ENCODE measurements at regions not wholly inside any gene's neighbourhood (a gene's known extent, or its start where the extent isn't known, plus 50 kb on each side); places are given as distances from the start of the nearest gene placed in this dataset.
"Not testable (repeated sequence)": the region's sequence is repeated elsewhere in the genome, so short reads cannot be mapped to it uniquely, and the experiment has no call there.

DNA sequence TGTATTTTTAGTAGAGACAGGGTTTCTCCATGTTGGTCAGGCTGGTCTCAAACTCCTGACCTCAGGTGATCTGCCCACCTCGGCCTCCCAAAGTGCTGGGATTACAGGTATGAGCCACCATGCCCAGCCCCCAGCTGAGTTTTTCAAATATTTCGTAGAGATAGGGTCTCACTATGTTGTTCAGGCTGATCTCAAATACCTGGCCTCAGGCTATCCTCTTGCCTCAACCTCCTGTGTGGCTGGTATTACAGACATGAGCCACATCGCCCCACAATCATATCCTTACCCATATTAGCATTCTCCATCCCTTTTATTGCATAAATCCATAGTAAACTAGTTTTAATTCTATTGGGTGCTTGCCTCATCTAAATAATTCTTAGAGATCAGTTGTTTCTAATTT, 157.6 kb upstream of the HEY2 start:
- DNase-seq (ENCODE audit: low spot score) = not testable (repeated sequence)

DNA sequence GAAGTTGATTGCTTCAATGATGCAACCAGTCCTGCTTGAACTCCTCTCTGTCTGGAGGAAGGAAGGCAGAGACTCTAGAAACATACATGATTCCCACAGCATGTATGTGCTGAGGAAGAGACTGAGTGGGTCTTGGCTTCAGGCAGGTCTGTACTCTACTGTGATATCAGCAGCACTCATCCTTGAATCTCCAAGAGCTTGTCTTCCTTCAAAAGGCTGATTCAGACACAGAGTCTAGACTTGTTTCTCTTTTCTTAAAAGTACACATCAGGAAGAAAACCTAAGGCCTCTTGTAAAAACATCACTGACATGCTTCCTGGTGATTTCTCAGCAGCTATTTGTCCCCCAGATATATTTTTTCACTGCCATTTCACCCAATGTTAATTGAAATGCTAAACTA, 155.7 kb upstream of the HEY2 start:
- no peak for DNase-seq (ENCODE audit: low spot score)

DNA sequence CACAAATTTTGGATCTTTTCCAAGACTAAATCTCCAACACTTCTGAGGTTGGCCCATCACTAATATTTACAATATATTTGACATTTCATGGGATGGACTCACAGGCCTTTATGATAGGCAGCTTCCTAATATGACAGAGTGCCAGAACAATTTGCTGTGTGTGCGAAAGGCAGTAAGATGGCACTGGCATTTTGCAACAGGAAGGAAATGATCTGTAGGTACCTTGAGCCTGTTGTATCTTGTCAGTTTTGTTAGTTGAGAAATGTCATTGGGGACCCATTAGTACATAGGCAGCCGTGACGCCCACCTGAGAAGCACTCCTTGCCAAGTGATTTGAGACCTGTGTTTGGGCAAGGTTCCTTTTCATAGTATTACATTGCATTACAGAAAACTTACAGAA, 153.4 kb upstream of the HEY2 start:
- no peak for DNase-seq (ENCODE audit: low spot score)

DNA sequence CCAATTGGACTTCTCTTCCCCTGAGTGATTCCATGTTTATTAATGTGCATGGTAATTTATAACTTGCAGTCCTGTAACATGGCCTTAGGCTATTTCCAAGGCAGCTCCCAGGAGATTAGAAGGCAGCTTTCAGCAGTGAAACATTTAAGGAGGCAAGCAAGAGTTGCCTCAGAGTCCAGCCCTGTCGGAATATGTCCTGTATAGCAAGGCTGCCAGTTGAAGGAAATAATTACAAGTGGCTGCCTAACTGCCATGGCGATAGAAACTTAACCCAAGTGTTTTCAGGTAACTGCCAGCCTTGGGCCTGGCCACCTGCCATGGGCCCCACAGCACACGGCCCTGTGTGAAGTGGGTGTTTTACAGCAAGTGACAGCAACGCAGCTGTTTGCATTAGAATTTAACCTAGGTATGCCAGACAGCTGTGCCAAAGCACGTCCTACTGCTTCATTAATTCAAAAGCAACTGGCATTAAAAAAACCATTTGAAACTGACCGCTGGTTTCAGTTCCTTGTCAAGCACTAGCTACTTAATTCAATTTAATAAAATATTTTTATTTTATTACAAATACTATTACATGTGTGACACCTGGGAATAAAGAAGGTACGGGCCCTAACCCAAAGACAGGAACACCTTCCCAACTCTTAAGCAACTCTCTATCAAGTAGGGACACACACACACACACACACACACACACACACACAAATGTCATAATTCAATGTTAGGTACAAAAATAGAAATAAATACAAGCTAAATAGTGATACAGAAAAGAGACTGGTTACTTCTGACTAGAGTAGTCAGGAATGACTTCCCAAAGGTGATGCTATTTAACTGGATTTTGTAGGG, 151.8 kb upstream of the HEY2 start:
- peak; percentile 84 for DNase-seq (ENCODE audit: low spot score)

DNA sequence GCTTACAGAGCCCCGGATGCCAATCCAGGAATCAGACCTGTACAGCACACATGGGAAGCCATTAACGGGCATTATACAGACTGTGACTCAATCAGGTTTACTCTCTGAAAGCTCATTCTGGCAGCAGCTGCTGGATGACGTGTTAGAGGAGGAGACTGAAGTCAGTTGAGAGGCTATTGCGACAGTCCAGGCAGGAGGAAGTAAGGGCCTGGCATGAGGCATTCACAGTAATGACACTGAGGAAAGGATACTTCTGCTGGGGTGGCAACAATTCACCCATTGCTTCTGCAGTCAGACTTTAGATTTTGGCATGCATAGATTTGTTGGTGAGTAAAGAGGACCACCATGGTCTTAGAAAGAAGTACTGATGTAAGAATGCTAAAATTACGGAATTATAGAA, 151.0 kb upstream of the HEY2 start:
- DNase-seq (ENCODE audit: low spot score) = peak; percentile 84

DNA sequence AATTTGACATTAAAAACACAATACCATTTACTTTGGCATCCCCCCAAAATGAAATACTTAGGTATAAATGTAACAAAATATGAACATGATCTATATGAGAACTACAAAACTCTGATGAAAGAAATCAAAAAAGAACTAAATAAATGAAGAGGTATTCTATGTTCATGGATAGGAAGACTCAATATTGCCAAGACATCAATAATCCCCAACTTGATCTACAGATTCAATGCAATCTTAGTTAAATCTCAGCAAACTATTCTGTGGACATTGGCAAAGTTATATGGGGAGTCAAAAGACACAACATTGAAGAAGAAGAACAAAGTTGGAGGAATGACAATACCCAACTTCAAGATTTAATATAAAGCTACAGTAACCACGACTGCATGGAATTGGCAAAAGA, 145.2 kb upstream of the HEY2 start:
- DNase-seq (ENCODE audit: low spot score) = no peak

DNA sequence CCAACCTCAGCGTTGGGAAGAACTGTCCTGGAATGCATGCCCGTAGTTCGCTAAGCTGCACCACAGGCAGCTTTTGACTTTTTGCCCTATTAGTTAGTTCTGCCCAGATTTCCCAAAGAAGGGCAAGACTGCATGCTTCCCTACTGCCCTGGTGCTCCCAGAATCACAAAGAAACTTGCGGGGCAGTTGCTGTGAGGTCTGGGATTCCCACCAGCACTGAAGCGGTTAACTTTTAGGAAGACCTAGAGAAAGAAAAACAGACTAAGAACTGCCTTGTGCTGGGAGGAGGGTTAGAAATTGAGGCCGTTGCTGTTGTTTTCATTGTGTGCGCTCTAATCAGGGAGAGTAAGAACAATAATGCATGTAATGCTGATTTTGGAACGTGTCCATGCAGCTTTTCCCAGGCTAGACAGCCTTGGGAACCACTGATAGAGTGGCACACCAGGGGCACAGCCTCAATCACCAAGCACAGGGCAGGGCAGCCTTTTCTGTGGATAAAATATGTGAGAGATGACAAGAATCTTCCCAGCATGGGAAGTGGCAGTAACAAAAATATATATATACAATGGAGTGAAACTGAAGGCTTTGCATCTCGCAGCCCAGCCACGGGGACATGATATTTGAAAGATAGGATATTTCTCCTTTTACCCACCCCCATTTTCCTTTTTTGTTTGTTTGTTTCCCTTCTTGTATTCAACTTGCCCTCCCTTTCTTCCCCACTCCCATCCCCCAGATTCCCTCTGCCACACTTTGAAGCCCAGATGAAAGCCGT, 137.7 kb upstream of the HEY2 start:
- no peak for DNase-seq (ENCODE audit: low spot score)

DNA sequence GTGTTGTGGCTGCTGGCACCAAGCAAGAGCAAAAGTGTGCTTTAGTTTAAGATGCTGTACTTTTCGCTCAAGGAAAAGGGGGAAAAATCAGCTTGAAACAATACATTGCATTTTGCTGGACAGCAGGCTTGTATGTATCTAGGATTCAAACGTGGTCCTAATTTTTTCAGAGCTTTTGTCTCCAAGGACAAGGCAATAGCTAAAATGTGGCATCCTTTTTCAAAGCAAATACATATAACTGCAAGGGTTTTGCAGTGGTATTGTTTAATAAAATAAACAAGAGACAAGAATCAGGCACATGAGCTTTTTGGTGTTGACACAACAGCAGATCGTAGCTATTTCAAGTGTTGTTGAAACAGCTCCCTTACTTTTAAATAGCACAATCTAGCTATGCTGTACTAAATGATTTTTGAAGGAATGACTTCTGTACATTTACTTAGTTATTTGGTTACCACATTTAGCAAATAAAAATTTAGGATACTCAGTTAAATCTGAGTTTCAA, 137.0 kb upstream of the HEY2 start:
- DNase-seq (ENCODE audit: low spot score) = no peak

DNA sequence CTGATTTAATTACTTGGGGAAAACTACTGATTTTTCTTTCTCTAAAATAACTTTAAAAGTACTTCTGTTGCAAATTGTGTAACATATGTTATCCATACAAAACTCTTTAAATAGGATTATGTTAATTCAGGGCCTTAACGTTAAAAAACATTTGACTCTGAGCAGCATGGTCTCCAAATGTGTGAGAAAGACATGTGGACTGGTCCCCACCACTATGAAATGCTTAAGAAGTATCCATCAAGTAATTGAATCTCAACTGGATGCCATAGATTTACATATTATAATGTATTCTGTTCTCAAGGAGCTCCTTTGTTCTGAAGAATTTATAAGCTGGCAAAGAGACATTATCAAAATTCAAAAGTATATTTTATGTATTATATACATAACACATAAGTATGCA, 130.8 kb upstream of the HEY2 start:
- no peak for DNase-seq (ENCODE audit: low spot score)

DNA sequence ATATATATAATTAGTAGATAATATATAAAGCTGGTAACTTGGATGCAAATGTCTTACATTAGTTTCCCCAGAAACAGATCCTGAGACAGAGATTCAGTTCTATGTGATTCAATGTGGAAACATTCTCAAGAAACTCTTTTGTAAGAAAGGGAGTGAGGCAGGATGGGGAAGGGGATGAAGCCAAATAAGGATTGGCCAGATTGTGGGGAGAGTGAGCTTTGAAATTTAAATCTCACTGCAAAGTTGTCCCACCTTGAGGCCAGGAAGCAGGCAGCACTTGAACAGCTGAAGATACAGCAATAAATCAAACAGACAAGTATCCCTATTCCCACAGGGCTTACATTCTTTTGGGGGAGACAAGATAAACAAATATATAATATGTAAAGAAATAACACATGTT, 126.3 kb upstream of the HEY2 start:
- no peak for DNase-seq (ENCODE audit: low spot score)

DNA sequence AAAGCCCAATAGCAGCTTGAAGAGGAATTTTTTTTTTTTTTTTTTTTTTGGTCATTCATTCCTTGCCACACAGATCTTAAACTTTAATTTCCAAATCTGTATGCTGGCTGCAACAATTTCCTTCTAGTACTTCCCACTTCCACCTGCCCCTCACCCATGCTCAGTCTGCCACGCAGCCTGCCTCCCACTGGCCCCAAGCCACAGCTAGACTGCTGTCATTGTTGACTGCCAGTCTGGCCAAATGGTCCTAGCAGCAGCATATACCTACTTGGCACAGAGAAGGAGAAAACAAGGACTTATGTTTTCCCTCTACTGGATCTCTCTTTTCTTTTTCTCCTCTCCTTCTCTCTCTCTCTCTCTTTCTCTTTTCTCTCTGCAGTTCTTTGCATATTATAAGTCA, 118.3 kb upstream of the HEY2 start:
- no peak for DNase-seq (ENCODE audit: low spot score)

DNA sequence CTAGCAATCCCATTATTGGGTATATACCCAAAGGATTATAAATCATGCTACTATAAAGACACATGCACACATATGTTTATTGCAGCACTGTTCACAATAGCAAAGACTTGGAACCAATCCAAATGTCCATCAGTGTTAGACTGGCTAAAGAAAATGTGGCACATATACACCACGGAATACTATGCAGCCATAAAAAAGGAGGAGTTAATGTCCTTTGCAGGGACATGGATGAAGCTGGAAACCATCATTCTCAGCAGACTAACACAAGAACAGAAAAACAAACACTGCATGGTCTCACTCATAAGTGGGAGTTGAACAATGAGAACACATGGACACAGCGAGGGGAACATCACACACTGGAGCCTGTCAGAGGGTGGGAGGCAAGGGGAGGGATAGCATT, 113.4 kb upstream of the HEY2 start:
- not testable (repeated sequence) for DNase-seq (ENCODE audit: low spot score)

DNA sequence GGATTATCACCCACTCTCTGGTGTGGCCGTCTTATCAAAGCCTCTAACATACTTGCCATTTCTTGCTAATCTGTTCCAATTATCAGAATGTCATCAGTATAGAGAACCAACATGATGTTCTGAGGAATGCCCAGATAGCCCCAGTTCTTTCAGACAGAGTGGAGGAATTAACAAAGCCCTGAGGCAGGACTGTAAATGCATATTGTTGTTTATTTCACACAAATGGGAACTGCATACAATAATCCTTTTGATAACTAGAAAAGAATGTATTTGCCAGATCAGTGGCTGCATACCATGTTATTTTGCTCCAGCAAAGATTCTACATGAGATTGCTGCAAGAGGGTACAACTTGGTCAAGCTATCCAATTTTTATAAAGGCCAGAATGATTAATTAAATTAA, 112.8 kb upstream of the HEY2 start:
- no peak for DNase-seq (ENCODE audit: low spot score)

DNA sequence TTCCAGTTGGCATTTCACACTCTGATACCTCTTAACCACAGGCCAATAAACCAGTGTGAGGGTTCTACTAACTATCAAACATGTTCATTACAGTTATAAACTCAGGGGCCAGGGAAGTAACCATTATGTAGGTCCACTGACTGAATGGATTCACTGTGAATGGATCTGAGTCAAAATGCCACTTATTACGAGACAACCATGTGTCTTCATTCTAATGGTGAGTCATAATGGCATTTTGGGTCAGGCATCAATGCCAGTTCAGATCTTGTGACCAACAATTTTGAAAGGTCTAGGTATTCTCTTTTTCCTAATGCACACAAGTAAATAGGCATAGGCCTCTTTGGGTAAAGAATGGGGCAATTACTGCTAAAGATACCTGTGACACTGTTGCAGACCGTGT, 112.2 kb upstream of the HEY2 start:
- DNase-seq (ENCODE audit: low spot score) = no peak

DNA sequence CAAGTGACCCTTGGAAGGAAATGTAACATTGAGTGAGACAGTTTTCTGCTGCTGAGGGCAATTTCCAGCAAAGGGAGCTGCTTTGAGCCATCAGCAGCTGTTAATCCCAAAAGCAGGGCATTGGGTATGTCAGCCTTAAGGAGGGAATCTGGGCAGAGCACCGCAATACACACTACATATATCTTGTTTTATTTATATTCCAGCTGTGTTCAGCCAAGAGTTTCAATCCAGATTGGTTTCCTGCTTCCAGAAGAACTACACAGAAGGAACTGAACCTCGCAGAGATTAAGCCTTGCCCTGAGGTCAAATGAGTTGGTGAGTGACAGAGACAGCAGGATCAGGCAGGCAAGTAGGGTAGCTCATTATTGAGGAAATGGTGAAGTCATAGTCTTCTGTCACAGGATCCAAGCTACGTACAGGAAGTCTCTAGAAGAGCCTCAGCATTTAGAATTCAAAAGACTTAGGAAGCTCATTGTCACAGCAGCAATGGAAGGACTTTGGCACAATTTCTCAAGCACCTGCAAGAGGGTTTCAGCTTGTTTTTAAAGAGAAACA, 109.9 kb upstream of the HEY2 start:
- no peak for DNase-seq (ENCODE audit: low spot score)

DNA sequence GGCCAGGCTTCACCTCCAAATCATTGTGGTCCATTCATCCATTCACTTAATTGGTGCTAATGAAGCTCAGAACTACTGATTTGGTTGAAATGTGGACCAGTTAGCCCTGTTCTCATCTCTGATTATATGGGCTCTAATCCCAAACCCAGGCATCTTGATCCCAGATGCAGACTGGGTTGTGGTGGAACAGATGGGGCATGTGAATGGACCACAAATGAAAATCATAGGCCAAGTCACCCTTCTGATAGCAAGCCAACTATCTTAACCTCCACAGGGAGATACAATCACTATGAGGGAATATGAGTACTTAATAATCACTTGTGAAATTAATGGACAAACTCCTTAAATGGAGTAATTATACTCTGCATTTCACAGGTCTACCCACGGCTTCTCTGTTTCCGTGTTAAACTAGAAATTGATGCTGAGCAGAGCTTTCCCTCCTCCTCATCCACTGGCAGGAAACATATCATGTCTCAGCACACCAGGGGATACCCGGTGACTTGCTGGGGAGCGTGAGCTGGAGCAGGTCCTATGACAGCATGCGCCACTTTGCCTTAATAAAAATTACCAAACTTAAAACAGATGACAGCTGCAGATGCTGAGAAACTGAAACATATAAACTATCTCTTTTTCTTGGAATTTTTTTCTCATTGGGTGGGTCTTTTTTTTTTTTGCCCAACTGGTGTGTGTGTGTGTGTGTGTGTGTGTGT, 108.8 kb upstream of the HEY2 start:
- no peak for DNase-seq (ENCODE audit: low spot score)

DNA sequence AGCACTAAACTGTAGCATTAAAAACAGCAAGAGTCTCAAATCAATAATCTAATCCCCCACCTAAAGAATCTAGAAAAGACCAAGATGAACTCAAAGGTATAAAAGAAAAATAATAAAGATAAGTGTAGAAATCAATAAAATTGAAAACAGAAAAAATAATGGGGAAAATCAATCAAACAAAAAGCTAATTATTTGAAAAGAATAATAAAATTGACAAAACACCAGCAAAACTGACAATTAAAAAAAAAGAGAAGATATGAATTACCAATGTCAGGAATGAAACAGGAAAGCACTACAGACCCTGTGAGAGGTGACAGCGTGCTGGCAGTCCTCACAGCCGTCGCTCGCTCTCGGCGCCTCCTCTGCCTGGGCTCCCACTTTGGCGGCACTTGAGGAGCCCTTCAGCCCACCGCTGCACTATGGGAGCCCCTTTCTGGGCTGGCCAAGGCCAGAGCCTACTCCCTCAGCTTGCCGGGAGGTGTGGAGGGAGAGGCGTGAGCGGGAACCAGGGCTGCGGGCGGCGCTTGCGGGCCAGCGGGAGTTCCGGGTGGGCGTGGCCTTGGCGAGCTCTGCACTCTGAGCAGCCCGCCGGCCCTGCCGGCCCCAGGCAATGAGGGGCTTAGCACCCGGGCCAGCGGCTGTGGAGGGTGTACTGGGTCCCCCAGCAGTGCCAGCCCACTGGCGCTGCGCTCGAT, 105.3 kb upstream of the HEY2 start:
- DNase-seq (ENCODE audit: low spot score) = not testable (repeated sequence)

DNA sequence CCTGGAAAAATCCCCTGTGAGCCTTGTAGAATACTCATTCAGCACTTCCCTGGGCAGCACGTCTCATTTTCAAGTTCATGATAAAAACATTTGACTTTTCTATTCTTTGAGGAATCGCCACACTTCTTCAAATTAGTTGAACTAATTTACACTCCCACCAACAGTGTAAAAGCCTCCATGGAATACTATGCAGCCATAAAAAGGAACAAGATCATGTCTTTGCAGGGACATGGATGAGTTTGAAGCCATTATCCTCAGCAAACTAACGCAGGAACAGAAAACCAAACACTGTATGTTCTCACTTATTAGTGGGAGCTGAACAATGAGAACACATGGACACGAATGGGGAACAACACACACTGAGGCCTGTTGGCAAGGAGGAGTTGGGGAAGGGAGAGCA, 102.0 kb upstream of the HEY2 start:
- DNase-seq (ENCODE audit: low spot score) = no peak

DNA sequence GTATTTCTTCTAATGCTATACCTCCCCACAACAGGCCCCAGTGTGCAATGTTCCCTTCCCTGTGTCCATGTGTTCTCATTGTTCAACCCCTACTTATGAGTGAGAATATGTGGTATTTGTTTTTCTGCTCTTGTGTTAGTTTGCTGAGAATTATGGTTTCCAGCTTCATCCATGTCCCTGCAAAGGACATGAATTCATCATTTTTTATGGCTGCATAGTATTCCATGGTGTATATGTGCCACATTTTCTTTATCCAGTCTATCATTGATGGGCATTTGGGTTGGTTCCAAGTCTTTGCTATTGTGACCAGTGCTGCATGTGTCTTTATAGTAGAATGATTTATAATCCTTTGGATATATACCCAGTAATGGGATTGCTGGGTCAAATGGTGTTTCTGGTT, 95.7 kb upstream of the HEY2 start:
- DNase-seq (ENCODE audit: low spot score) = not testable (repeated sequence)

DNA sequence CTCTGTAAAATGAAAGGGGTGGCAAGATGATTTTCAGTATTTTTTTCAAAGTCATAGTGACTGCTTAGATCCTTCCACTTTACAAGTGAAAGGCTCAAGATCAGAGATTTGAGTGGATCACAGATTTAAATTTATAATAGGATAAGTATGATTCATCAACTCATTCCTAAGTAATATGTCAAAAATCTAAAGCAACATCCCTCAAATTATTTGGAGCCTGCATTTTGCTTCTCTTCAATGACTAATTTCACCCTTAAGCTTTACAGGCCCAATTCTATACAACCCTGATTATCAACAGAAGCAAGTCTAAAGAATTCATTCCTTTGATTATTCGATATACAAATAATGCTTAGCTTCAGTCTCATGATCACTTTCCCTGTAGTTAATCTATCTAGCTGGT, 93.9 kb upstream of the HEY2 start:
- no peak for DNase-seq (ENCODE audit: low spot score)

DNA sequence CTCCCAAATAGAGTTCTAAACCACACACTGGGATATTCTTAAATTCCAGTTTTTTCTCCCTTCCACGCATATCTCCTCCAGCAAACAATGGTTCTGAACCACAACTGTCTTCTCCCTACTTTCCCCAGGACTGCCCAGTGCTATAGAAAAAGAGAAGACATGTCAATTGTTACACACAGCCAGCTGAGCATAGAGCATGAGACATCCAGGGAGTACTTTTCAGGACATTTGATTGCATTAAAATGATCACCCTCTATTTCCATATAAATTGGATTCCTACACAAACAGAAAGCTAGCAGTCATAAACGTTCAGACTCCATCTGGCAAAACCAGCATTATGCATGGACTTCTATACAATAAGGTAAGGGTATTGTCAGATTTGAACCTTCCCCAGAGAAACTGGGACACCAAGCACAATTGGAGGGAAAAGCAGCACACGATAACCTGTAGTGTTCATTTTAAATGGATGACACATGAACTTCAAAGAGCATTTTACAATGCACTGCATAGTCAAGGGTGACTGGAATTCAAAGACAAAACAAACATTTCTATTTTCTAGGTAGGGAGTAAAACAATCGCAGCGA, 93.1 kb upstream of the HEY2 start:
- no peak for DNase-seq (ENCODE audit: low spot score)
